Adrenal gland (tissue), 9 donors: ENCODE measurements at regions not wholly inside any gene's neighbourhood (a gene's known extent, or its start where the extent isn't known, plus 50 kb on each side); places are given as distances from the start of the nearest gene placed in this dataset.

Source experiments
- DNase-seq, 7 donors: peaks; one replicate each; pipeline ENCODE4 v3.0.0-alpha.2; 2019 to 2020
- H3K27ac ChIP-seq, 5 donors: fragments of 200-600 bp; sonication (generic) in 4 of 5; 1 replicate in 3 of 5; 2 replicates in 2 of 5; pipeline versions ENCODE4 v1.5.1 to v1.8.0; 2016 to 2020; ENCODE audit warnings: mild to moderate bottlenecking in 1 of 5
- H3K27me3 ChIP-seq: fragments of 200-600 bp; 2 replicates; pipeline ENCODE4 v1.8.0; 2021
- H3K36me3 ChIP-seq, 2 donors: fragments of 200-600 bp; replicated peaks in 1 of 2; 1 replicate in 1 of 2; 2 replicates in 1 of 2; pipeline versions ENCODE4 v1.5.1 to v1.8.0; 2018 to 2022
- H3K4me1 ChIP-seq, 2 donors: fragments of 200-600 bp; replicated peaks in 1 of 2; 1 replicate in 1 of 2; 2 replicates in 1 of 2; pipeline versions ENCODE4 v1.5.1 to v1.8.0; 2018 to 2021
- H3K4me3 ChIP-seq, 4 donors: fragments of 200-600 bp; sonication (generic) in 3 of 4; one replicate each; pipeline ENCODE4 v1.5.1; 2016 to 2018
- H3K9me3 ChIP-seq, 3 donors: fragments of 200-600 bp; sonication (generic) in 1 of 3; replicated peaks in 1 of 3; 1 replicate in 2 of 3; 2 replicates in 1 of 3; pipeline versions ENCODE4 v1.5.1 to v1.8.0; 2016 to 2021
- POLR2A ChIP-seq, 2 donors: fragments of 450-650 bp; IDR thresholded peaks; one replicate each; pipeline ENCODE4 v1.6.1; 2017; ENCODE audit warnings: antibody characterized with exemption in 2 of 2, mild to moderate bottlenecking in 2 of 2, moderate library complexity in 1 of 2
- WGBS, 4 donors: extraction: QIAGEN DNeasy Blood & Tissue Kit in 2 of 4; methylation state at CpG; one replicate each; pipeline versions ENCODE4 v1.1.5 to v1.1.7; 2013 to 2017; 5-methylcytosine and 5-hydroxymethylcytosine counted together
- intact Hi-C, 2 donors: fragments of 100-400 bp; cut with DNase I; formaldehyde crosslinking; loops; one replicate each; pipeline versions ENCODE4 v1.14.1 to v1.15.0; 2022 to 2023
- TF ChIP-seq, protein P1 (sequence below), 6 experiments: fragments of 450-650 bp in 4 of 6; fragments of 200-600 bp in 2 of 6; sonication (generic) in 1 of 6; IDR thresholded peaks; 1 replicate in 5 of 6; 2 replicates in 1 of 6; pipeline versions ENCODE4 v1.5.1 to v1.8.0; 2016 to 2021; ENCODE audit warnings: antibody characterized with exemption in 6 of 6, mild to moderate bottlenecking in 2 of 6, moderate library complexity in 1 of 6
- donor health status: healthy with polysubstance abuse.
- donor health status: Bipolar disorder and iron deficiency.
- donor health status: DM: yes; HTN: yes; CAD: no.
- donor health status: DM: no; HTN: no; CAD: no.
- donor health status: DM: no; HTN: no; CAD: no.

DNA sequence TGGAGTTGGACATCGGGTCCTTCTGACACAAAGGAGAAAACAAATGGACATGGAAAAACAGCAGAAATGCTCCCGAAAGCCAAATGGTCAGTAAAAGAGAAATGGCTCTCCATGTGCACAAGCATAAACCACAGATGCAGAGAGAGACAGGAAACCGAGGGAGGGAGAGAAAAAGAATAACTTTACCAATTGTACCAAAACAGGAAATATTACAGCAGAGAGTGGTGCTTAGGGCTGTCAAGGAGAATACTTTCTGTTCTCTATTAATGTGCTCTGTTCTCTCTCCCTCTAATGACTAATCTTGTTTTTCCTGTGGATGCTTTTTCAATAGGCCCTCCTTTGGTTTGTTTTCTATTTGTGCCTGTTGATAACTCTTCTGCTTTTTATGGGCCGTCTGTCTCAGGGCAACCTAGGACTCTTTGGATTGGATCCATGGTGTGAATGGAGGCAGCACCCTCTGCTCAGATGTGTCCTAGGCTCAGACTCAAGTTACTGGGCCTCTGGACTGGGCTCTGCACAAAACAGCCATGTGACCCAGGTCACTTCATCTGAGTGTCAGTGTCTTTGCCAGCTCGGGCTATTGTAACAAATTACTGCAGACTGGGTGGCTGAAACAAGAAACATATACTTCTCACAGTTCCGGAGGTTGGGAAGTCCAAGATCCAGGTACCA is 663.0 kb downstream of the NPHP4 start:
- H3K4me3 ChIP-seq = no peak overlapping the region
- intact Hi-C loops = no loop called here
- 50 to 58% (median 54%) methylated on average over 6 of the region's 6 CpGs for WGBS, 4 donors
- H3K9me3 ChIP-seq = peaks cover 0 to 4% (median 0%) of the 10 kb centered on the region in 3 donors
- TF ChIP-seq POLR2A (IDR thresholded peaks at IDR 0.05) = no peak
- TF ChIP-seq, protein P1, sequence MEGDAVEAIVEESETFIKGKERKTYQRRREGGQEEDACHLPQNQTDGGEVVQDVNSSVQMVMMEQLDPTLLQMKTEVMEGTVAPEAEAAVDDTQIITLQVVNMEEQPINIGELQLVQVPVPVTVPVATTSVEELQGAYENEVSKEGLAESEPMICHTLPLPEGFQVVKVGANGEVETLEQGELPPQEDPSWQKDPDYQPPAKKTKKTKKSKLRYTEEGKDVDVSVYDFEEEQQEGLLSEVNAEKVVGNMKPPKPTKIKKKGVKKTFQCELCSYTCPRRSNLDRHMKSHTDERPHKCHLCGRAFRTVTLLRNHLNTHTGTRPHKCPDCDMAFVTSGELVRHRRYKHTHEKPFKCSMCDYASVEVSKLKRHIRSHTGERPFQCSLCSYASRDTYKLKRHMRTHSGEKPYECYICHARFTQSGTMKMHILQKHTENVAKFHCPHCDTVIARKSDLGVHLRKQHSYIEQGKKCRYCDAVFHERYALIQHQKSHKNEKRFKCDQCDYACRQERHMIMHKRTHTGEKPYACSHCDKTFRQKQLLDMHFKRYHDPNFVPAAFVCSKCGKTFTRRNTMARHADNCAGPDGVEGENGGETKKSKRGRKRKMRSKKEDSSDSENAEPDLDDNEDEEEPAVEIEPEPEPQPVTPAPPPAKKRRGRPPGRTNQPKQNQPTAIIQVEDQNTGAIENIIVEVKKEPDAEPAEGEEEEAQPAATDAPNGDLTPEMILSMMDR (IDR thresholded peaks at IDR 0.05) = no peak
- no peak overlapping the region for H3K27ac ChIP-seq
- no peaks in the 10 kb centered on the region for H3K27me3 ChIP-seq
- no peaks in the 10 kb centered on the region for H3K4me1 ChIP-seq
- no peak for DNase-seq
- no peaks in the 10 kb centered on the region for H3K36me3 ChIP-seq

DNA sequence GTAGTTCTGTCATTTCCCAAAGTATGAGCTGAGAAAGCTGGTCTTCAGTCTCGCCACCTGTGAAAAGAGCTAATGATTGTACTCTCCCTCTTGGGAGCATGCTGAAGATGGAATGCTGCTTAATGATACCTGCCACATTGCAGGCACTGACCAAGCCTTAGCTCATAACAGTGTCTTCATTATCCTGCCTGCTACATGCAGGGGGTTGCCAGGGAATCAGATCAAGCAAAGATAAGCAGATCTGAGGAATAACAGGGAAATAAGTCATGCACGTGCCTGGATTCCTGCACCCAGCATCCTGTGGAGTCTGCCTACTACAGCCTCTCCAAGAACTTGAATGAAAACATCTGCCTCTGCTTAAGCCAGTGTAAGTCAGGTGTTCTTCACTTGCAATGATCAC is 667.3 kb downstream of the NPHP4 start:
- H3K27ac ChIP-seq = no peak overlapping the region
- H3K4me3 ChIP-seq = no peak overlapping the region
- peaks cover 0 to 4% (median 0%) of the 10 kb centered on the region in 3 donors for H3K9me3 ChIP-seq
- H3K36me3 ChIP-seq = no peaks in the 10 kb centered on the region
- intact Hi-C loops = no loop called here
- TF ChIP-seq, protein P1 (IDR thresholded peaks at IDR 0.05) = no peak
- no peak for TF ChIP-seq POLR2A (IDR thresholded peaks at IDR 0.05)
- WGBS, 4 donors = 40 to 55% (median 54%) methylated on average over 2 of the region's 2 CpGs
- H3K4me1 ChIP-seq = no peaks in the 10 kb centered on the region
- DNase-seq = no peak
- H3K27me3 ChIP-seq = no peaks in the 10 kb centered on the region

DNA sequence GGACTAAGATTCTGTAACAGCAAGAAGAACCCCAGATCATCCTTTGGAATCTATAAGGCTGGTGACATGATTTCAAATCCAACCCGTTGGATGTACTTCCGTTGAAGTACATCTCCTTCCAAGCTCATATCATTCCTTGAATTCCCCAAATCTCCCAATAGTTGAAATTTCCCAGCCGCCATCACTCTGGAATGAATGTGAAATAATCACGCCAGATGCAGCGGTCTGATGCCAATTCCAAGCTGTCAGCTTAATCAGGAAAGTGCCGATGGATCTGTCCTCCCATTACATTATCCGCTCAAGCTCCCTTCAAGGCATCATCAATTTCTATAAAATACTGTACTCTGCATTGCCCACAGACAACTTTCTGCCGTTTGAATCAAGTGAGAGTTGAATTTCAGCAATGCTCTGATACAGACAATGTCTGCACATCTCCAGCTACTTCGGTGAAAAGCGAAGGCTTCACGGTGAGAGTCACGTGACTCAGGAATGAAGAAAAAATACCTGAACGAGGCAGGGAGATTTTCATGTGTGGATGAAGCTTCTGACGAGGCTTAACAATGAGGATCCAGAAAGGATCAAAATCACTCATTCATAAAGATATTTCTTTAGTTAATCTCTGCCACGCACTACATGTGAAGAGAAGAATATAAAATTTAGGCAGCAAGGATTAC is 663.9 kb downstream of the AJAP1 start:
- Histone ChIP-seq H3K36me3 (no peaks in the 10 kb centered on the region), H3K27ac (no peak overlapping the region), H3K4me3 (no peak overlapping the region), H3K4me1 (no peaks in the 10 kb centered on the region), H3K9me3 (no peaks in the 10 kb centered on the region), H3K27me3 (no peaks in the 10 kb centered on the region)
- WGBS, 4 donors = 74 to 82% (median 77%) methylated on average over 15 of the region's 15 CpGs
- DNase-seq = no peak
- intact Hi-C loops = no loop called here
- TF ChIP-seq, protein P1 (IDR thresholded peaks at IDR 0.05) = no peak
- TF ChIP-seq POLR2A (IDR thresholded peaks at IDR 0.05) = no peak

DNA sequence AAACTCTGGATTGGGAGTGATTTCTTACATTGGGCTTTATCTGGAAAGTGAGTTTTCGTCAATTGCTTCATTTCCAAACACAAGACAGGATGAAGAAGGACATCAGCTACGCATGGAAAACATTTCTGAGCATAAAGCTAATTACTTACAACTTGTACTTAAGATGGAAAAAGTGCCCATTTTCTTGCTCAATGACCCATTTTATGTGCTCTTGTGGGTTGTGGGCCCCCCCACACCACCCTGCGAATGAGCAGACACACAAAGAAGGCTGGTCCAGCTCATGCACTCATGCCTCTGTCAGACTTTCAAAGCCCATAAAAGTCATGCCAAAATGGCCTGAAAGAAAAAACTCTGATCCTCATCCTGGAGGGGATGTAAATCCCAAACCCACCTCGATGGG is 663.0 kb downstream of the AJAP1 start:
- no peak for TF ChIP-seq POLR2A (IDR thresholded peaks at IDR 0.05)
- TF ChIP-seq, protein P1 (IDR thresholded peaks at IDR 0.05) = no peak
- H3K4me1 ChIP-seq = no peaks in the 10 kb centered on the region
- intact Hi-C loops = no loop called here
- no peak for DNase-seq
- WGBS, 4 donors = 66 to 70% (median 70%) methylated on average over 4 of the region's 4 CpGs
- no peaks in the 10 kb centered on the region for H3K9me3 ChIP-seq
- H3K36me3 ChIP-seq = no peaks in the 10 kb centered on the region
- H3K27ac ChIP-seq = no peak overlapping the region
- no peak overlapping the region for H3K4me3 ChIP-seq
- no peaks in the 10 kb centered on the region for H3K27me3 ChIP-seq
